Chondrocyte (in vitro differentiated cells): ENCODE measurements at regions not wholly inside any gene's neighbourhood (a gene's known extent, or its start where the extent isn't known, plus 50 kb on each side); places are given as distances from the start of the nearest gene placed in this dataset.
A peak's percentile ranks its signal among the peaks of the same experiment; 100 is the strongest.

ENCODE experiments used
- DNase-seq: peaks from one replicate; pipeline ENCODE4 v3.0.0; 2021; ENCODE audit warnings: mixed read lengths, low spot score
- H3K27ac Mint-ChIP-seq: one replicate; pipeline ENCODE4 v1.8.0; 2021; ENCODE audit warnings: mild to moderate bottlenecking, moderate library complexity, mixed read lengths; ENCODE audit not compliant: unreplicated experiment
- H3K27me3 Mint-ChIP-seq: 2 replicates; pipeline ENCODE4 v1.8.0; 2021; ENCODE audit warnings: low read depth, mixed read lengths
- H3K36me3 Mint-ChIP-seq: 2 replicates; pipeline ENCODE4 v1.8.0; 2021; ENCODE audit warnings: low read depth, mixed read lengths
- H3K4me1 Mint-ChIP-seq: 2 replicates; pipeline ENCODE4 v1.8.0; 2021; ENCODE audit warnings: low read depth, mild to moderate bottlenecking, mixed read lengths
- H3K4me3 Mint-ChIP-seq: one replicate; pipeline ENCODE4 v1.8.0; 2021; ENCODE audit warnings: mild to moderate bottlenecking, moderate library complexity, mixed read lengths; ENCODE audit not compliant: unreplicated experiment
- H3K9me3 Mint-ChIP-seq: 2 replicates; pipeline ENCODE4 v1.8.0; 2021; ENCODE audit warnings: low read depth, mixed read lengths
- CTCF ChIP-seq: fragments of 200-600 bp; sonication (generic); IDR thresholded peaks from 2 replicates; pipeline ENCODE4 v1.5.0; 2021; ENCODE audit warnings: antibody characterized with exemption, mild to moderate bottlenecking, moderate library complexity

DNA sequence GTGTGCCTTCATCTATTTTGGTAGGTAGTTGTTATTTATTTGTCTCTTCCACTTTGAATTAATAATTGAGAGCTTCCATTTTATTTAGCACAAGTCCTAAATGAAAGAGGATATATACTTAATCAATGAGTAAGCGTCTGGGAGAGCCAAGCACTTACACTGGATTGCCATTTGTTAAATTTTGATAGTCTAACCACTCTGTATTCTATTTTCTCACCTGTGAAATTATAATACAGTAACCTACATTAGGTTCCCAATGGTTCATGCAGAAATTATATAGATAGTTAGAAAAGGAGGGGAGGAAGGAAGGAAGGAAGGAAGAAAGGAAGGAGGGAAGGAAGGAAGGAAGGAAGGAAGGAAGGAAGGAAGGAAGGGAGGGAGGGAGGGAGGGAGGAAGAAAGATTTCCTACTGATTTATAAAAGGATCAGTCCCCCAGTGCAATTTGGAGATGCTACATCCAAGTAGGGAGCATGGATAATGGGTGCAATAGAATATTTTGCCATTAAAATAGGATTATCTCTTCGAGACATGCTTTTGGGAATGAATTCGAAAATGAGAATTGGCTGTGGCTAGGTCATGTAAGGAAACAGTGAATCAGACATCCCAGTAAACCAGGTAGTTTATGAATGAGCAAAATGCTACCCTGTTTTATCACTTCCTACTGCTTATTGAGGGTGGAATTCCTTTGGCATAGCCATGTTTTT, 239.8 kb downstream of the PCDH7 start:
- H3K4me3 Mint-ChIP-seq: no peak overlapping the region
- peaks cover 2% of the 10 kb centered on the region for H3K36me3 Mint-ChIP-seq
- no peak overlapping the region for H3K27ac Mint-ChIP-seq
- H3K9me3 Mint-ChIP-seq: no peaks in the 10 kb centered on the region
- peaks cover 16% of the 10 kb centered on the region for H3K4me1 Mint-ChIP-seq
- no peak for TF ChIP-seq CTCF
- H3K27me3 Mint-ChIP-seq: no peaks in the 10 kb centered on the region
- no peak for DNase-seq

DNA sequence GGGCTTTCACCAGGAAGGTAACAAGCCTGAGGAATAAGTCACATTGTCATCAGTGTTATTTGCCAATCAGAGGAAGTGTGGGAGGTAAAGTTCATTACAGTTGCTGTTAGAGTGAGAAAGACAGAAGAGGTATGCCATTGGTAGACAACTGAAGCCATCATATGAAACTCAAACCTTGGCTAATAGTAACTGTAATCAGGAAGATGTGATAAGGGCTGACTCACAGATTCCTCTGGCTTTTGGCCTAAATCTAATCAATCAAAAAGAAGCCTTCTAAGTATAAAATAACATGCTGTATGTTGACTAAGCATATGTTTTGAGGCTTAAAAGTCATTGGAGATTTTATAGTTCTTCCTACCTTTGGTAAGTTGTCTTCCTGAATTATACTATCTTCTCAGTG, 242.8 kb downstream of the PCDH7 start:
- H3K9me3 Mint-ChIP-seq: no peaks in the 10 kb centered on the region
- no peak for TF ChIP-seq CTCF
- H3K4me1 Mint-ChIP-seq: peaks cover 13% of the 10 kb centered on the region
- no peak for DNase-seq
- H3K27me3 Mint-ChIP-seq: no peaks in the 10 kb centered on the region
- no peak overlapping the region for H3K4me3 Mint-ChIP-seq
- peaks cover 2% of the 10 kb centered on the region for H3K36me3 Mint-ChIP-seq
- no peak overlapping the region for H3K27ac Mint-ChIP-seq

- no peak for TF ChIP-seq CTCF
- DNase-seq: no peak
- Mint-ChIP-seq H3K9me3 (no peaks in the 10 kb centered on the region), H3K27ac (no peak overlapping the region), H3K4me1 (peaks cover 27% of the 10 kb centered on the region), H3K36me3 (no peaks in the 10 kb centered on the region), H3K4me3 (no peak overlapping the region), H3K27me3 (no peaks in the 10 kb centered on the region)
These were observed 248.8 kb downstream of the PCDH7 start for GRCh38 chr4:30968926-30969325.

DNA sequence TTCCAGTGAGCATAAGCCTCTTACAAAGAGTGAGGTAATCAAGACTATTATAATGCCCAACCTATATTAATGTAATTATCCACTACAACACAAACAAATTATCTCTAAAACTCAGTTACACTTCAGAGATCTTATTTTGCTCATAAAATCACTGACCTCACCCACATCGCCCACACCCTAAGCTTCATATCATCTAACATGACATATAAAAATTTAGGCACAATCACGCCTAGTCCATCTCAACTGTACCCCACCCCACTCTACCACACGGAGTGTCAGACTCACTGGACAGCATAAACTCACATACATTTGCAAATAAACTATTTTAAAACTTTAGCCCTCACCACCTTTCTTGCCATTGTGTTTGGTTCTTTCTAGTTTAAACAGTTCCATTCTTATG, 252.4 kb downstream of the PCDH7 start:
- no peaks in the 10 kb centered on the region for H3K9me3 Mint-ChIP-seq
- no peaks in the 10 kb centered on the region for H3K27me3 Mint-ChIP-seq
- peaks cover 2% of the 10 kb centered on the region for H3K36me3 Mint-ChIP-seq
- no peak overlapping the region for H3K4me3 Mint-ChIP-seq
- peak overlapping the region; percentile 15 for H3K27ac Mint-ChIP-seq
- no peak for TF ChIP-seq CTCF
- H3K4me1 Mint-ChIP-seq: peaks cover 43% of the 10 kb centered on the region
- DNase-seq: no peak

DNA sequence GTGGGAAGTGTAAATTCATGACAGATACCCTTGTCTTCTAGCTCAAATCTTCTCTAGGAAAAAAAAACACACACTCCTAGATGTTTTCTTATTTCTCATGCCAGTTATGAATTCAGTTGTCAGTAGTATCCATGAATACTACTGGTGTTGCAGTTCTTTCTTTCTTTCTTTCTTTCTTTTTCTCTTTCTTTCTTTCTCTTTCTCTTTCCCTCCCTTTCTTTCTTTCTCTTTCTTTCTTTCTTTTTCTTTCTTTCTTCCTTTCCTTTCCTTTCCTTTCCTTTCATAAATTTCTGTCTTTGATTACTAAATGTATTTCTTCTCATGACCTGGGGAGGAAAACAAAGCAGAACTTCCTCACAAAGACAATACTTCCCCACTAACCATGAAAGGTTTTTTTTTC, 253.8 kb downstream of the PCDH7 start:
- peaks cover 3% of the 10 kb centered on the region for H3K36me3 Mint-ChIP-seq
- H3K27ac Mint-ChIP-seq: peak overlapping the region; percentile 57
- H3K9me3 Mint-ChIP-seq: no peaks in the 10 kb centered on the region
- no peaks in the 10 kb centered on the region for H3K27me3 Mint-ChIP-seq
- DNase-seq: no peak
- H3K4me1 Mint-ChIP-seq: peaks cover 43% of the 10 kb centered on the region
- TF ChIP-seq CTCF: no peak
- H3K4me3 Mint-ChIP-seq: no peak overlapping the region
